ENCODE measurements at regions not wholly inside any gene's neighbourhood (a gene's known extent, or its start where the extent isn't known, plus 50 kb on each side); places are given as distances from the start of the nearest gene placed in this dataset.

- TF ChIP-seq CTCF (IDR thresholded peaks at IDR 0.05) (no peak), POLR2AphosphoS5 (IDR thresholded peaks at IDR 0.05) (no peak), POLR2A (IDR thresholded peaks at IDR 0.05) (no peak)
Measured at GRCh38 chrX:39629001-39629400, 468.8 kb downstream of the BCOR start.

Measured in transverse colon (tissue), 4 donors.